Fibroblast of villous mesenchyme (primary cell): ENCODE measurements at regions not wholly inside any gene's neighbourhood (a gene's known extent, or its start where the extent isn't known, plus 50 kb on each side); places are given as distances from the start of the nearest gene placed in this dataset.

ENCODE experiments used
- DNase-seq: peaks from one replicate; pipeline ENCODE4 v3.0.0-alpha.2; 2010; ENCODE audit warnings: low read depth
- H3K4me3 ChIP-seq: 2 replicates; pipeline ENCODE4 v1.5.1; 2011; ENCODE audit warnings: low read depth, mild to moderate bottlenecking, low read length
- TF ChIP-seq, protein P1 (sequence below): IDR thresholded peaks from 2 replicates; pipeline ENCODE4 v1.5.1; 2012; ENCODE audit warnings: low read depth, mild to moderate bottlenecking, low read length; ENCODE audit not compliant: insufficient read depth

DNA sequence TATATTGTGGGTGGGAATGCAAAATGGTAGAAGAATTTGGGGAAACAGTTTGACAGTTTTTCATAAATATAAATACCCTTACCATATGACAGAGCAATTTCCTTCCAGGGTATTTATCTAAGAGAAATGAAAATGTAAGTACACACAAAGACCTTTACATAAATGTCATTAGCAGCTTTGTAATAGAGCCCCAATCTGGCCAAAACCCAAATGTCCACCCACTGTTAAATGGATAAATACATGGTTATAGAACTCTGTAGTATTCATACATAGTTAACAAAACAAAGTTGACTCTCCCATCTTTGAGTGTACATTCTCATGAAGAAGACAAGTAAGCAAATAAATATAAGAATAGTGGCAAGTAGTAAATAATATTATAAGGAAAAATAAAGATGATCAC lies 514.8 kb upstream of the NOX3 start:
- DNase-seq, result no peak
- H3K4me3 ChIP-seq, result no peak overlapping the region
- TF ChIP-seq, protein P1, sequence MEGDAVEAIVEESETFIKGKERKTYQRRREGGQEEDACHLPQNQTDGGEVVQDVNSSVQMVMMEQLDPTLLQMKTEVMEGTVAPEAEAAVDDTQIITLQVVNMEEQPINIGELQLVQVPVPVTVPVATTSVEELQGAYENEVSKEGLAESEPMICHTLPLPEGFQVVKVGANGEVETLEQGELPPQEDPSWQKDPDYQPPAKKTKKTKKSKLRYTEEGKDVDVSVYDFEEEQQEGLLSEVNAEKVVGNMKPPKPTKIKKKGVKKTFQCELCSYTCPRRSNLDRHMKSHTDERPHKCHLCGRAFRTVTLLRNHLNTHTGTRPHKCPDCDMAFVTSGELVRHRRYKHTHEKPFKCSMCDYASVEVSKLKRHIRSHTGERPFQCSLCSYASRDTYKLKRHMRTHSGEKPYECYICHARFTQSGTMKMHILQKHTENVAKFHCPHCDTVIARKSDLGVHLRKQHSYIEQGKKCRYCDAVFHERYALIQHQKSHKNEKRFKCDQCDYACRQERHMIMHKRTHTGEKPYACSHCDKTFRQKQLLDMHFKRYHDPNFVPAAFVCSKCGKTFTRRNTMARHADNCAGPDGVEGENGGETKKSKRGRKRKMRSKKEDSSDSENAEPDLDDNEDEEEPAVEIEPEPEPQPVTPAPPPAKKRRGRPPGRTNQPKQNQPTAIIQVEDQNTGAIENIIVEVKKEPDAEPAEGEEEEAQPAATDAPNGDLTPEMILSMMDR, result no peak

DNA sequence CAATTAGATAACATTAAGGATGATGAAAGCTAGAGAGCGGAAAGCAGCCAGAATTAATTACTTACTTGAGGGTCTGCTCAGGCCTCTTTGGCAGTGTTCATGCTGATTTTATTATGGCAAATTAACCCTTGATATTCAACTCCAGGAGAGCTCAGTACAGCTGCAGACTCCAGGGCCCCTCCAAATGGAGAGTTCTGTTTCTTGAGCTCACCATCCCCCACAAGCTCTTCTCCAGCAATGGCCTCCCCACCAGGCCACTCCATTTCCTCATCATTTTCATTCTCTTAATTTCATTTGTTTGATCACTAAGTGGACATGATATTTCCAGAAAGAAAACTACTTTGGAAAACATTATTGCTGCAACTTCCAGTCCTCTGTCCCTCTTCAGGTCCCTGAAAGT lies 513.3 kb upstream of the NOX3 start:
- TF ChIP-seq, protein P1, result no peak
- DNase-seq, result no peak
- no peak overlapping the region for H3K4me3 ChIP-seq

- DNase-seq, result no peak
- TF ChIP-seq, protein P1, result no peak
- no peak overlapping the region for H3K4me3 ChIP-seq
Observed at GRCh38 chr6:155967322-155967721, 511.7 kb upstream of the NOX3 start.

DNA sequence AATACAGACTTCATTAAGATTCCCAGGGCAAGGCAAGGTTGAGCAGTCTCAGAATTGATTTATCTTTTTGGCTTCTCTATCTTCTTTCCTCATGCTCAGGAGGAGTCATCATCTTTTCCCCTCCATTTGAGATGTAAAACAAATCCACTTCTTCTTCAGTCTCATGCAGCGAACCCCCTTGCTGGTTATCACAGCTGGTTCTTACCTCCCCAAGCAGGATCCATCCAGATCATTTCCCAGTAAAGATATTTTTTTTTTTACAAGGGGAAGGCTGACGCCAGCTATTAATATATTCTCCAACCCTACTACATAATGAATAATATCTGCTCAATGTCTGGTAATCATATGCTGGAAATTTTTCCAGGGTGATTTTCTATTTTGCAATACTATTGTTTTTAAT lies 508.9 kb upstream of the NOX3 start:
- DNase-seq, result no peak
- TF ChIP-seq, protein P1, result no peak

GRCh38 chr6:155962276-155962675 lies 506.6 kb upstream of the NOX3 start:
- no peak for DNase-seq
- TF ChIP-seq, protein P1, result no peak
- H3K4me3 ChIP-seq, result no peak overlapping the region

More for the DNA sequence above, 508.9 kb upstream of the NOX3 start:
- H3K4me3 ChIP-seq, result no peak overlapping the region

- H3K4me3 ChIP-seq, result no peak overlapping the region
- no peak for DNase-seq
- TF ChIP-seq, protein P1, result no peak
Observed at GRCh38 chr6:155959898-155960495, 504.4 kb upstream of the NOX3 start.

DNA sequence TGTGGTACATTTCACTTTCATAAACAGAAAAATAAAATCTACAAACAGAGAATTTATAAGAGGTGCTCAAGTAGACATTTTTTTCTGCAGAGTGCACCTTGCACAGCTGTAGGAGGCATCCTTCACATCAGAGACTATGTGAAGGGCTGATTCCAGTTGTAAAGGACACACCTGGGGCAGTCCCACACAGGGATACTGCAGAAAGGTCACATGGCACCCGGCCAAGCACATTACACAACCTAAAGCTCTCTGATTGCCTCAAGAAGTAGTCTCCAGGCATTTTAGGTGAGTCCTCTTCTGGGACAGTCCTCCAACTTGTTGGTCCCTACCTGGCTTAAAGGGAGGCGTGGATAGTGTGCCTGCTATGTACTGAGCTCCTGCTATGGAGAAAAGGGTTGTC lies 502.9 kb upstream of the NOX3 start:
- TF ChIP-seq, protein P1, result no peak
- H3K4me3 ChIP-seq, result no peak overlapping the region
- no peak for DNase-seq
